GM20431 (cell line): ENCODE measurements at regions not wholly inside any gene's neighbourhood (a gene's known extent, or its start where the extent isn't known, plus 50 kb on each side); places are given as distances from the start of the nearest gene placed in this dataset.
"Not testable (repeated sequence)": the region's sequence is repeated elsewhere in the genome, so short reads cannot be mapped to it uniquely, and the experiment has no call there.

Experiments
- in situ Hi-C: fragments of 300-500 bp; cut with MseI, MboI; formaldehyde crosslinking; loops from one replicate; pipeline ENCODE4 v1.15.0; 2020; ENCODE audit warnings: low sequenced_read_pairs; ENCODE audit not compliant: unreplicated experiment

- in situ Hi-C loops, result no loop called here
Observed at GRCh38 chr10:3954615-3955014, 169.6 kb upstream of the KLF6 start.

- in situ Hi-C loops, result not testable (repeated sequence)
Observed at GRCh38 chr10:3954007-3954406, 169.0 kb upstream of the KLF6 start.

GRCh38 chr10:3951993-3952392, 167.0 kb upstream of the KLF6 start:
- in situ Hi-C loops, result no loop called here

GRCh38 chr10:3950676-3951275, 165.8 kb upstream of the KLF6 start:
- in situ Hi-C loops, result no loop called here

GRCh38 chr10:3949711-3950110, 164.7 kb upstream of the KLF6 start:
- in situ Hi-C loops, result no loop called here

GRCh38 chr10:3948843-3949242, 163.8 kb upstream of the KLF6 start:
- in situ Hi-C loops, result no loop called here

GRCh38 chr10:3946234-3947229, 161.5 kb upstream of the KLF6 start:
- in situ Hi-C loops, result no loop called here

GRCh38 chr10:3945026-3945425, 160.0 kb upstream of the KLF6 start:
- in situ Hi-C loops, result no loop called here

GRCh38 chr10:3944591-3944990, 159.6 kb upstream of the KLF6 start:
- in situ Hi-C loops, result no loop called here

- in situ Hi-C loops, result no loop called here
Observed at GRCh38 chr10:3943695-3944257, 158.8 kb upstream of the KLF6 start.

- in situ Hi-C loops, result no loop called here
Observed at GRCh38 chr10:3942937-3943489, 158.0 kb upstream of the KLF6 start.

GRCh38 chr10:3941676-3942075, 156.7 kb upstream of the KLF6 start:
- in situ Hi-C loops, result no loop called here

- in situ Hi-C loops, result no loop called here
Observed at GRCh38 chr10:3936422-3937040, 151.5 kb upstream of the KLF6 start.

- in situ Hi-C loops, result no loop called here
Observed at GRCh38 chr10:3935933-3936359, 150.9 kb upstream of the KLF6 start.

GRCh38 chr10:3935141-3935540, 150.1 kb upstream of the KLF6 start:
- in situ Hi-C loops, result no loop called here

- in situ Hi-C loops, result no loop called here
Observed at GRCh38 chr10:3933733-3934132, 148.7 kb upstream of the KLF6 start.

GRCh38 chr10:3932597-3933375, 147.8 kb upstream of the KLF6 start:
- in situ Hi-C loops, result no loop called here

GRCh38 chr10:3931901-3932300, 146.9 kb upstream of the KLF6 start:
- in situ Hi-C loops, result no loop called here

GRCh38 chr10:3931224-3931623, 146.2 kb upstream of the KLF6 start:
- in situ Hi-C loops, result no loop called here

GRCh38 chr10:3928569-3928968, 143.6 kb upstream of the KLF6 start:
- in situ Hi-C loops, result no loop called here
